Right lobe of liver (tissue), 6 donors: ENCODE measurements at regions not wholly inside any gene's neighbourhood (a gene's known extent, or its start where the extent isn't known, plus 50 kb on each side); places are given as distances from the start of the nearest gene placed in this dataset.

Experiments
- ATAC-seq, 4 donors: fragments of 200-7000 bp; cut with Tn5 transposase; one replicate each; pipeline ENCODE4 v1.9.1; 2020; ENCODE audit warnings: mild to moderate bottlenecking in 4 of 4, moderate library complexity in 4 of 4
- DNase-seq, 3 donors: peaks; one replicate each; pipeline ENCODE4 v3.0.0-alpha.2; 2020
- H3K27ac ChIP-seq, 3 donors: fragments of 200-600 bp; one replicate each; pipeline ENCODE4 v1.8.0; 2022
- H3K27me3 ChIP-seq, 2 donors: fragments of 200-600 bp; one replicate each; pipeline ENCODE4 v1.8.0; 2022
- H3K36me3 ChIP-seq, 4 donors: fragments of 200-600 bp; sonication (generic) in 1 of 4; one replicate each; pipeline versions ENCODE4 v1.5.1 to v1.8.0; 2017 to 2022; ENCODE audit warnings: control low read depth in 1 of 4
- H3K4me1 ChIP-seq, 4 donors: fragments of 200-600 bp; sonication (generic) in 1 of 4; one replicate each; pipeline versions ENCODE4 v1.5.1 to v1.8.0; 2017 to 2022; ENCODE audit warnings: control low read depth in 1 of 4
- H3K4me3 ChIP-seq, 3 donors: fragments of 200-600 bp; one replicate each; pipeline ENCODE4 v1.8.0; 2022
- H3K9me3 ChIP-seq, 4 donors: fragments of 200-600 bp; sonication (generic) in 1 of 4; one replicate each; pipeline versions ENCODE4 v1.5.1 to v1.8.0; 2017 to 2022; ENCODE audit warnings: control low read depth in 1 of 4
- POLR2A ChIP-seq: fragments of 450-650 bp; IDR thresholded peaks from one replicate; pipeline ENCODE4 v1.6.1; 2017; ENCODE audit warnings: antibody characterized with exemption, mild to moderate bottlenecking
- WGBS: methylation state at CpG from one replicate; pipeline ENCODE4 v1.1.6; 2018; ENCODE audit warnings: low coverage, low lambda C conversion rate; ENCODE audit not compliant: insufficient coverage; ENCODE audit errors: missing lambda C conversion rate; 5-methylcytosine and 5-hydroxymethylcytosine counted together
- intact Hi-C, 2 donors: fragments of 100-400 bp; cut with DNase I; formaldehyde crosslinking; loops; one replicate each; pipeline versions ENCODE4 v1.11.2 to v1.14.1; 2022
- TF ChIP-seq, protein P1 (sequence below), 4 donors: fragments of 200-600 bp in 3 of 4; fragments of 450-650 bp in 1 of 4; IDR thresholded peaks; one replicate each; pipeline versions ENCODE4 v1.5.1 to v1.8.0; 2016 to 2022; ENCODE audit warnings: antibody characterized with exemption in 4 of 4, mild to moderate bottlenecking in 2 of 4
- donor health status: DM: no; HTN: yes; CAD: no.
- donor health status: DM: no; HTN: no; CAD: no.
- donor health status: DM: no; HTN: no; CAD: no.
- donor health status: DM: no; HTN: yes; CAD: no.
- donor health status: DM: no; HTN: yes; CAD: no.

DNA sequence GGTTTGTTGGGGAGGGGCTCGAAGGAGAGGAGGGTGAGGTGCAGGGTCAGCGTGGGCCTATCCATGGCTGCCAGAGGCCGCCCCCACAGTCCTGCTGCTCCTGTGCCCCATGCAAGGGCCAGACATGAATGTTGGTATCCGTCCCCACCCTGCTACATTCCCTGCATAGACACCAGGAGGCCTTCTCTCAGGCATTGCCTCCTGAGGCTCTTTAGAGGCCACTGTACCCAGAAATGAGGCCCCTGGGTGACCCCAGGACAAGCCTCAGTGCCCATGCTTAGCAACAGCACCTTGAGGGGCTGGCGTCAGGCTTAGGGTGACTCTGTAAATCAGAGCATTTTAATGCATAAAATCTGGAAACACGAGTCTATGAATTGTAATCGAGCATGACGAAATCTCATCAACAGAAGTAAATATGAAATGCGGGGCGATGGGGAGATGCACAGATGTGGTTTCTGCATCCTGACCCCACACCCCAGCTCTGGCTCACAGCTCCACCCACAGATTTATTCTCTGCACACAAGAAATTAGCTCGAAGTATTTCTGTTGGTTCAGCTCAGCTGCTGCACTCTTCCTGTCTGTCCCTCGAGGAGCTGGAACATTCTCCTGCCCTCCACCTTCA lies 124.0 kb upstream of the CSF3R start:
- Histone ChIP-seq H3K4me3 (no peak overlapping the region), H3K9me3 (no peaks in the 10 kb centered on the region), H3K27me3 (no peaks in the 10 kb centered on the region), H3K27ac (no peak overlapping the region), H3K4me1 (no peaks in the 10 kb centered on the region), H3K36me3 (no peaks in the 10 kb centered on the region)
- 60% methylated on average over 6 of the region's 12 CpGs for WGBS
- DNase-seq (no peak), ATAC-seq (no peak)
- no peak for TF ChIP-seq POLR2A
- TF ChIP-seq, protein P1, sequence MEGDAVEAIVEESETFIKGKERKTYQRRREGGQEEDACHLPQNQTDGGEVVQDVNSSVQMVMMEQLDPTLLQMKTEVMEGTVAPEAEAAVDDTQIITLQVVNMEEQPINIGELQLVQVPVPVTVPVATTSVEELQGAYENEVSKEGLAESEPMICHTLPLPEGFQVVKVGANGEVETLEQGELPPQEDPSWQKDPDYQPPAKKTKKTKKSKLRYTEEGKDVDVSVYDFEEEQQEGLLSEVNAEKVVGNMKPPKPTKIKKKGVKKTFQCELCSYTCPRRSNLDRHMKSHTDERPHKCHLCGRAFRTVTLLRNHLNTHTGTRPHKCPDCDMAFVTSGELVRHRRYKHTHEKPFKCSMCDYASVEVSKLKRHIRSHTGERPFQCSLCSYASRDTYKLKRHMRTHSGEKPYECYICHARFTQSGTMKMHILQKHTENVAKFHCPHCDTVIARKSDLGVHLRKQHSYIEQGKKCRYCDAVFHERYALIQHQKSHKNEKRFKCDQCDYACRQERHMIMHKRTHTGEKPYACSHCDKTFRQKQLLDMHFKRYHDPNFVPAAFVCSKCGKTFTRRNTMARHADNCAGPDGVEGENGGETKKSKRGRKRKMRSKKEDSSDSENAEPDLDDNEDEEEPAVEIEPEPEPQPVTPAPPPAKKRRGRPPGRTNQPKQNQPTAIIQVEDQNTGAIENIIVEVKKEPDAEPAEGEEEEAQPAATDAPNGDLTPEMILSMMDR (IDR thresholded peaks at IDR 0.05): no peak
- intact Hi-C loops: no loop called here

DNA sequence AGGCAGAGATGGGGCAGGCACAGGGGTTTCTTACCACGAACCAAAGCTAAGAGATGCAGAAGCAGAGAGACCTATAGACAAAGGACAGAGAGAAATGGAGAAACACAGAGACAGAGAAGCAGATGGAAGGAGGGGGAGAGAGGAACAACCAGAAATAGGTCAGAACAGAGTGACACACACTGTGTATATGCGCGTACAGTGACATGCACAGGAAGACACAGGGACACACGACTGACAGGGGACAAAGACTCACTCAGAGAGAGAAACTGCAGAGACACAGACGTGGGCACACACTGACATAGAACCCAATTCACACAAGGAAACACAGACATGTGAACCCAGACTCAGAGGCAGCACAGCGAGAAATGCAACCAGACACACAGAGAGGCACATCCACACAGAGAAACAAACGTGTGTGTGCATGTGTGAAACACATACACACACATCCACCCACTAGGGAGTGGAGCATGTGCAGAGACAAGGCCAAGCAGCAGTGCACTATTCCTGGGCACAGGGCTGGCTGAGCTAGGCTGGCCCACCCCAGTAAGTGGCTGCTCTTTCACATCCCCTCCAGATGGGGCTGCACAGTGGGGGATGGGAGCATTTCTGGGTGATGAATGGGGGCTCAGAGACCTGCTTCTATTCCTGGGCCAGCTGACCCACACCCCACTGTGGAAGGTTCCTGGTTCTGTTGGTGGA lies 123.4 kb upstream of the CSF3R start:
- Histone ChIP-seq H3K27ac (no peak overlapping the region), H3K4me1 (no peaks in the 10 kb centered on the region), H3K9me3 (no peaks in the 10 kb centered on the region), H3K4me3 (no peak overlapping the region), H3K36me3 (no peaks in the 10 kb centered on the region), H3K27me3 (no peaks in the 10 kb centered on the region)
- intact Hi-C loops: no loop called here
- DNase-seq (no peak), ATAC-seq (no peak)
- TF ChIP-seq POLR2A: no peak
- TF ChIP-seq, protein P1 (IDR thresholded peaks at IDR 0.05): no peak
- 59% methylated on average over 5 of the region's 7 CpGs for WGBS

DNA sequence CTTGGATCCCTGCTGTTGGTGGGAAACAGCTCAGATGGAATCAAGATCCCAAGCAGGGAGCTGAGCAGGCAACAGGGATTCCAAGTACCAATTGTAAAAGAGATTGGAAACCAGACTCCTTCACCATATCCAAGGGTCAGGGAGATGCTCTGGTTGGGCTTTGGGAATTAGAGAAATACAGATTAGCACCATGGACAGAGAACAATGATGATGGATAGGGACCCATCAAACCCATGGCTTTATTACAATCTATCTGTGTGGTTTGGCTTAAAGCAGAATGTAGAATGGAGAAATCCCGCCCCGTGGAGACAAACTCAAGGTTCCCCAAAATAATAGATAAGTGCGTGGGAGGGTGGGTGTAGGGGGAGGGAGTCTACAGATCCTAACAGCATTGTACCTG lies 120.7 kb upstream of the CSF3R start:
- WGBS: 74% methylated on average over 3 of the region's 3 CpGs
- no peaks in the 10 kb centered on the region for H3K9me3 ChIP-seq
- no peaks in the 10 kb centered on the region for H3K27me3 ChIP-seq
- TF ChIP-seq POLR2A: no peak
- TF ChIP-seq, protein P1 (IDR thresholded peaks at IDR 0.05): no peak
- H3K4me1 ChIP-seq: no peaks in the 10 kb centered on the region
- H3K27ac ChIP-seq: no peak overlapping the region
- no peak overlapping the region for H3K4me3 ChIP-seq
- intact Hi-C loops: no loop called here
- DNase-seq (no peak), ATAC-seq (no peak)
- H3K36me3 ChIP-seq: no peaks in the 10 kb centered on the region

DNA sequence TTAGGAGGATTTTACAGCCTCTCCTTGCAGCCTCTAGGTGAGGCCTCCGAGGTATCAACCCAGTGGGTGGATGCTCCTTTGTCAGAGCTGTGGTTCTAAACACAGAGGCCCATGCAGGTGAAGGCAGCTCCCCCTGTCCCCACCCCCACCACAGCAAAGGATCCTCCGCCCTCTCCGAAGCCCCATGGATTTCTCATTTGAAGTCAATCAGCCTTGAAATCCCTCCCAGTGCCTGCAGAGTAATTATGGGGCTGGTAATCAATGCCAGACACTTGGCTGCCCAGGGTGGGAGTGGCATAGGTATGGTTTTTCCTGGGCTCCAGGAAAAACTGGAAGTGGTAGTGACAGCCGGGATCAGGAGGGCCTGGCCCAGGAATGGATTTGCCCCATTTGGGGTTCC lies 119.5 kb upstream of the CSF3R start:
- no peak for DNase-seq
- no peaks in the 10 kb centered on the region for H3K36me3 ChIP-seq
- 57% methylated on average over 4 of the region's 4 CpGs for WGBS
- TF ChIP-seq POLR2A: no peak
- TF ChIP-seq, protein P1 (IDR thresholded peaks at IDR 0.05): no peak
- no peak overlapping the region for H3K27ac ChIP-seq
- H3K9me3 ChIP-seq: no peaks in the 10 kb centered on the region
- H3K4me1 ChIP-seq: no peaks in the 10 kb centered on the region
- no peak for ATAC-seq
- intact Hi-C loops: no loop called here
- no peaks in the 10 kb centered on the region for H3K27me3 ChIP-seq
- no peak overlapping the region for H3K4me3 ChIP-seq
